ENCODE measurements at regions not wholly inside any gene's neighbourhood (a gene's known extent, or its start where the extent isn't known, plus 50 kb on each side); places are given as distances from the start of the nearest gene placed in this dataset.

- Histone ChIP-seq H3K36me3 (replicated peaks in 1 of 2; ENCODE audit: control insufficient read depth in 1 of 2, insufficient read depth in 2 of 2, low read length in 2 of 2) (no peaks in the 10 kb centered on the region), H3K4me1 (ENCODE audit: control insufficient read depth in 1 of 2, insufficient read depth in 2 of 2, low read length in 2 of 2) (no peaks in the 10 kb centered on the region), H3K9me3 (replicated peaks in 1 of 2; ENCODE audit: control insufficient read depth in 1 of 2, insufficient read depth in 1 of 2, low read length in 2 of 2) (no peaks in the 10 kb centered on the region), H3K9ac (ENCODE audit: insufficient read depth, low read length, poor library complexity, severe bottlenecking) (no peak overlapping the region), H3K4me2 (replicated peaks; ENCODE audit: extremely low read depth, low read length, poor library complexity, severe bottlenecking) (no peak overlapping the region), H2AFZ (ENCODE audit: insufficient read depth, low read depth, low read length, poor library complexity, severe bottlenecking) (no peak overlapping the region), H4K20me1 (ENCODE audit: insufficient read depth, low read length) (no peaks in the 10 kb centered on the region), H3K27me3 (ENCODE audit: control insufficient read depth in 2 of 2, insufficient read depth in 2 of 2, low read length in 2 of 2) (no peaks in the 10 kb centered on the region), H3K27ac (ENCODE audit: low read depth in 1 of 2, low read length in 2 of 2) (no peak overlapping the region), H3K79me2 (ENCODE audit: insufficient read depth, low read length) (no peaks in the 10 kb centered on the region), H3K4me3 (replicated peaks in 1 of 3; ENCODE audit: low read depth in 2 of 3, low read length in 3 of 3) (no peak overlapping the region)
- no peak for DNase-seq
- 83% methylated on average over 2 of the region's 3 CpGs for WGBS (ENCODE audit: insufficient coverage)
- Mint-ChIP-seq H3K27ac (no peak overlapping the region), H3K36me3 (no peaks in the 10 kb centered on the region), H3K27me3 (ENCODE audit: low read depth in 3 of 3) (peaks cover 0 to 3% (median 1%) of the 10 kb centered on the region in 3 donors), H3K9me3 (peaks cover 0 to 3% (median 1%) of the 10 kb centered on the region in 7 donors), H3K4me3 (no peak overlapping the region), H3K4me1 (no peaks in the 10 kb centered on the region)
- intact Hi-C loops (cut with micrococcal nuclease): no loop called here
- no peak for TF ChIP-seq CTCF (IDR thresholded peaks at IDR 0.05)
Observed at GRCh38 chr1:218867941-218868626, 305.6 kb upstream of the LYPLAL1 start.

- Histone ChIP-seq H2AFZ (ENCODE audit: insufficient read depth, low read depth, low read length, poor library complexity, severe bottlenecking) (no peak overlapping the region), H4K20me1 (ENCODE audit: insufficient read depth, low read length) (no peaks in the 10 kb centered on the region), H3K27me3 (ENCODE audit: control insufficient read depth in 2 of 2, insufficient read depth in 2 of 2, low read length in 2 of 2) (no peaks in the 10 kb centered on the region), H3K4me3 (replicated peaks in 1 of 3; ENCODE audit: low read depth in 2 of 3, low read length in 3 of 3) (no peak overlapping the region), H3K79me2 (ENCODE audit: insufficient read depth, low read length) (no peaks in the 10 kb centered on the region), H3K9ac (ENCODE audit: insufficient read depth, low read length, poor library complexity, severe bottlenecking) (no peak overlapping the region), H3K27ac (ENCODE audit: low read depth in 1 of 2, low read length in 2 of 2) (no peak overlapping the region), H3K9me3 (replicated peaks in 1 of 2; ENCODE audit: control insufficient read depth in 1 of 2, insufficient read depth in 1 of 2, low read length in 2 of 2) (no peaks in the 10 kb centered on the region), H3K36me3 (replicated peaks in 1 of 2; ENCODE audit: control insufficient read depth in 1 of 2, insufficient read depth in 2 of 2, low read length in 2 of 2) (no peaks in the 10 kb centered on the region), H3K4me2 (replicated peaks; ENCODE audit: extremely low read depth, low read length, poor library complexity, severe bottlenecking) (no peak overlapping the region), H3K4me1 (ENCODE audit: control insufficient read depth in 1 of 2, insufficient read depth in 2 of 2, low read length in 2 of 2) (peaks cover 0 to 2% of the 10 kb centered on the region in 2 donors)
- no peaks in the 10 kb centered on the region for H3K36me3 Mint-ChIP-seq
- H3K4me1 Mint-ChIP-seq: peaks cover 8% of the 10 kb centered on the region
- TF ChIP-seq CTCF (IDR thresholded peaks at IDR 0.05): no peak
- no peak for DNase-seq
- peaks cover 0 to 3% (median 1%) of the 10 kb centered on the region in 7 donors for H3K9me3 Mint-ChIP-seq
- H3K27me3 Mint-ChIP-seq (ENCODE audit: low read depth in 3 of 3): peaks cover 0 to 3% (median 1%) of the 10 kb centered on the region in 3 donors
- no peak overlapping the region for H3K4me3 Mint-ChIP-seq
- intact Hi-C loops (cut with micrococcal nuclease): no loop called here
- no peak overlapping the region for H3K27ac Mint-ChIP-seq
Observed at GRCh38 chr1:218869276-218869675, 304.4 kb upstream of the LYPLAL1 start.
